Effector CD4-positive, alpha-beta T cell (primary cell): ENCODE measurements at regions not wholly inside any gene's neighbourhood (a gene's known extent, or its start where the extent isn't known, plus 50 kb on each side); places are given as distances from the start of the nearest gene placed in this dataset.
"Not testable (repeated sequence)": the region's sequence is repeated elsewhere in the genome, so short reads cannot be mapped to it uniquely, and the experiment has no call there.

ENCODE experiments used
- DNase-seq: peaks from one replicate; pipeline ENCODE4 v3.0.0-alpha.2; 2020

DNA sequence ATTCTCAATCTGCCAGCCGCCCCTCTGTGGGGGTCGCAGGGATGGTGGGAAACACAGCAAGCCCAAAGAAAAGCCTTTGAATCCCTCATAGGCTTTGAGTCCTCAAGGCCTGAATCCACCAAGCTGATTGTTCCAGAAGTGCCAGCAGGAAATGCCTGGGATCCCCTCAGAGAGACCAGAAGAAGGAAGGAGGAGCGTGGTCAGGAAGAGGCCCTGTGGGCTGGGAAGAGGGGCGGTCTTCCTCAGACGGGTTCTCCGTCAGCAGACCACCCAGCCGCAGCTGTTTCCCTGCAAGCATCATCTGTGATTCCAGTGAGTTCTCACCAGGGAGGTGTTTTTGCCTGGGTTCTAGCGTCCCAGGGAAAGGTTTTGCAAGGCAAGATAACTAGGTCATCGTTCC, 190.0 kb upstream of the KLF6 start:
- DNase-seq = no peak

DNA sequence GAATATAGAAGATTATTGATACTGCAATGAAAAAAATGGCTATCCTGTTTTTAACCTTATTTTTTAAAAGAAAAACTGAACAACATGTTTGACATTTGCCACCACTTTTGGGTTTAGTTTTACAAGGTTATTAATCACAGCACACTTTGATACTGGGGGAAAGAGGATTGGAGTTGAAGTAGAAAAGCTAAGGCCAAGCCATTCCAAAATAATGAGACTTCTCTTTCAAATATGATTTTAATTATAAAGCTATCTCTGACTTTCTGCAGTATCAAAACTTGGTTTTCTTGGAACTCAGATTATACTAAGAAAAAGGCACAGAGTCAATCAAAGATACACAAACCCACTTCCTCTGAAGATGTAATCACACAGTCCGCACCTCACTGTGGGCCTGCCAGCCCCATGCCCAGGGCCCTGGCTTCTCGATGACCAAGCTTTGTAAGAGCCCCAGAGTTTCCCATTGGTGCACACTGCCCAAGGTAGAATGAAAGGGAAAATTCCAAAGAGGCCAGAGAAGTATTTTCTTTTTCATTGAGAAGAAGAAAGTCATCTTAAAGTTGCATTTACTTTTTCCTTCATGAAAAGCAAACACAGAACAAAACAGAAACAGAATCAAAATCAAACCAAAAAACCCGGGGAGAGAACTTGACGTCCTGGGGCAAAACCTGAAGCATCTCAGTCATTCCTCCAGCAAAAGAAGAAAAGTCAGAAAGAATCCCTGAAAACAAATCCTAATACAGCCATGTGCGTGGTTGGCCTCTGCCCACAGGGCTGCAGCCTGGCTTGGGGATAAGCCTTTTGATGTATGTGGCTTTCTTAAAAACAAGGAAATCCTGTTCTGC, 187.7 kb upstream of the KLF6 start:
- DNase-seq = no peak

DNA sequence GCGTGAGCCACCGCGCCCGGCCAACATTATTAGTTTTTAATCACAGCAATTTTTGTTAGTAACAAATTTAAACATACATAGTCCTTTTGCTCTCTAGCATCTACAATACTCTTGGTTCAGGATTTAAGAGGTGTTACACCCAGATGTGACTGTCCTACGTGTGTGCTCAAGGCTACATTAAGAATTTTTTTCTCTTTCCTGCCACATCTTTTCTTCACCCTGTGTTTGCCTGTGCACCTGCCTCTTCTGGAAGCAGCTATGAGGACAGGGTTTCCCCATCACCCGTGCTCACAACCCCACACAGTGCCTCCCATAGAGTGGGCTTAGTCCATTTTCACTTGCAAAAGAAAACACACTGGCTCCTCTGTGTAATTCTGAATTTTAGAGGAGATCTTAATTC, 186.7 kb upstream of the KLF6 start:
- DNase-seq = no peak

DNA sequence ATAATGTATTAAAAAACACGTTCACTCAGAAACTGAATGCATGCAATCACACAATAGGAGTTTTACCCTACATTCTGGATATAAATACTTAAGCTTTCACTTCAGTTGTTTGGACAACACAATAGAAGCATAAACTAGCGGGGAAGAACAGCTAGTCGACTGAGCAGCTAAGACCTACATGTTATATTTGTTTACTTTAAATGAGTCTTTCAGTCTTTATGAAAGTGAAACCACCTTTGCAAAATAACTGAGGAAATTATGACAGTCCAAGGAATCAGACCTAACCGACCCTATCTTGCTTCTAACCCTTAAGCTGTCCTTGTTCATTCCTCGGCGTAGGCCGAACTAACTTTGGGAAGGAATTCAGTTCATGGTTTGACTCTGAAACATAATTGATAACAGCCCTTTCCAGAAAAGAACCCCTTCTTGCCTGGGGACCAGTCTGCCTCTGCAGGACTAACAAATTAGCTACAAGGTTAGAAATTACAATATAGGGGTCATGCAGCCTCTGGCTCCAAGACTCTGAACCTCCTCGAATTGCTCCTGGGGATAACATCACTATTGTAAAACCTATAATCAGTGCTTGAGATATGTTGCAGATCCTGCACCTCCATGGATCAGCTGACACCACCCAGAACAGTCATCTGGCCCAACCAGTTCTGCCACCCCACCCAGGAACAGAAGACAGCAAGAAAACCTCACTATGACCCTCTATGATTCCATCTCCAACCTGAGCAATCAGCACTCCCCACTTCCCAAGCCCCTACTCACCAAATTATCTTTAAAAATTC, 185.1 kb upstream of the KLF6 start:
- no peak for DNase-seq

DNA sequence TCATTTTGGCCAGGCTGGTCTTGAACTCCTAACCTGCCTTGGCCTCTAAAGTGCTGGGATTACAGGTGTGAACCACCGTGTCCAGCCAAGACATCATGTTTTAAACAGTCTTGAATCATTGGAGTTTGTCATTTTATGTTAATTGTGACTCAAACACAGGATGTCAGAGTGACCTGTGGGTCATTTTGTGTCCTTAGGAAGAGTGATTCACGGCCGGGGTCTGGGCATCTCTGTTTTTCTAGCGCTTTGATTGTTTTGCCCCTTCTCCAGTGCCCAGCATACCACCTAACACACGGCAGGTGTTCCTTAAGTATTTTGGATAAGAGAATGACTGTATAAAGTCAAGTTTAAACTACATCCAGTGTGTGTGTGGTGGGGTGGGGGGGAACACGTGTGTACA, 183.7 kb upstream of the KLF6 start:
- DNase-seq = no peak

DNA sequence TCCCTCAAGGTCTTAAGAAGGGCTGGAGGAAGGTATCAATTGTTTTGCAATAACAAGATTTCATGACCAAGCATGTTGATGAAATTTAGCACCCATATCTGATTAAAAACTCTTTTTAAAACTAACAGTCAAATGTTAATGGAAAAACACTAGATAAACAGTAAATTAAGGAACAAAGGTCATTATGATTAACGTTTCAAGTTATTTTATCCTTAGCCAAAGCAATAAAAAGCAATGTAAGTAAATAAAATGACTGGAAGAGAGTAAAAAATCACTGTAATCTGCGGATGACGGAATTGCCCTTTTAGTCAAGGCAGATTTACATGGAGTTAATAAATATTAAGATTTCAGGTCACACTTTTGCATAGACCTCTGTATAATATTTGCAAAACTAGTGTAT, 179.5 kb upstream of the KLF6 start:
- no peak for DNase-seq

DNA sequence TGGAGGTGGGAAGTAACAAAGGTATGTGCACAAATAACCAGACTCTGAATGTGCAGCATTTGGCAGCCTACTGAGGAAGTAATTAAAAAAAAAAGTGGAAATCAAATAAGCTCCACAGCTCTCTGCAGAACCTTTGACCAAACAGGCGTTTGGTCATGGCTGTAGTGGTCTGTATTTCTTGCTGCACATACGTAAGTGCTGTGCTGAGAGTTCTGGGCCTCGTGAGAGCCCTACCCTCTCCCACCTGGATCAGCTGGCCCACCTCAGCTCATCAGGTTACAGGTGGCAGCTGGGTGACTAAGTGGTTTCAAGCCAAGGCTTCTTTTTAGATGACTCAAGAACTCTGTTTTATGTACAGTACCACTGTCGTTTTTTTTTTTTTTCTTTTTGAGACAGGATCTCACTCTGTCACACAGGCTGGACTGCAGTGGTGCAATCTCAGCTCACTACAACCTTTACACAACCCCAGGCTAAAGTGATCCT, 178.2 kb upstream of the KLF6 start:
- DNase-seq = no peak

DNA sequence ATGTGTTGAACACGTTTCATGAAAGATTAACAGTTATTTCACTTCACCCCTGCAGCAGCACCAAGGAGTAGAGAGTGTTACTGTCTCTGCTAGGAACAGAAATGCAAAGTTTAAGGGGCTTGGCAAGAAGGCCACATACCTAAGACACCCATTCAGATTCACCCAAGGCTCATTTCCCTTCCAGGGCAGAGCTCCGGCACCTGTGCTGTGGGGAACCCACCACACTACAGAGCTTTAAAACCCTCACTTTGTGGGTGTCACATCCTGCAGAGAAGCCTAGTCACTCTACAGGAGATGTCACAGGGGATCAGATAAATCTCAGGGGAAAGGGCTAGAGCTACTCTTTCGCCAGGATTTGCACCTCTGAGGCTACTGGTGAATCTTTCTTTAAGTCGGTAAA, 176.1 kb upstream of the KLF6 start:
- DNase-seq = peak; percentile 44

DNA sequence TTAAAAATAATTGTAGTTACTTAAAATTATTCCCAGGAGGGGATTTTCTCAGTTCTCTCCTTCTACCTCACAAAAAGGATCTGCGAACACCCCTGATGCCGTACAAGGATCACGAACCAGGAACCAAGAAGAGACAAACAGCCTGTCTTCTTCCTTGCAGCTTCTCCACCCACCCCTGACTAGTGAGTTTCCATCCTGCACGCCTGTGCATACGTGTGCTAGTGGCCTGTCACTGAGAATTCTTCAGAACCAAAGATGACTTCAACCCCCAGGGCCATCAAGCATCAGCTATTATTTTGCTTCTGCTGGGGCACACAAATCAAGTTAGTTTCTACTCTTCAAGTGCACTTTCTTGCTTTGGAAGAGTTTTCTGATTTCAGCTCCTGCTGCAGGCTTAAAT, 175.5 kb upstream of the KLF6 start:
- DNase-seq = no peak

DNA sequence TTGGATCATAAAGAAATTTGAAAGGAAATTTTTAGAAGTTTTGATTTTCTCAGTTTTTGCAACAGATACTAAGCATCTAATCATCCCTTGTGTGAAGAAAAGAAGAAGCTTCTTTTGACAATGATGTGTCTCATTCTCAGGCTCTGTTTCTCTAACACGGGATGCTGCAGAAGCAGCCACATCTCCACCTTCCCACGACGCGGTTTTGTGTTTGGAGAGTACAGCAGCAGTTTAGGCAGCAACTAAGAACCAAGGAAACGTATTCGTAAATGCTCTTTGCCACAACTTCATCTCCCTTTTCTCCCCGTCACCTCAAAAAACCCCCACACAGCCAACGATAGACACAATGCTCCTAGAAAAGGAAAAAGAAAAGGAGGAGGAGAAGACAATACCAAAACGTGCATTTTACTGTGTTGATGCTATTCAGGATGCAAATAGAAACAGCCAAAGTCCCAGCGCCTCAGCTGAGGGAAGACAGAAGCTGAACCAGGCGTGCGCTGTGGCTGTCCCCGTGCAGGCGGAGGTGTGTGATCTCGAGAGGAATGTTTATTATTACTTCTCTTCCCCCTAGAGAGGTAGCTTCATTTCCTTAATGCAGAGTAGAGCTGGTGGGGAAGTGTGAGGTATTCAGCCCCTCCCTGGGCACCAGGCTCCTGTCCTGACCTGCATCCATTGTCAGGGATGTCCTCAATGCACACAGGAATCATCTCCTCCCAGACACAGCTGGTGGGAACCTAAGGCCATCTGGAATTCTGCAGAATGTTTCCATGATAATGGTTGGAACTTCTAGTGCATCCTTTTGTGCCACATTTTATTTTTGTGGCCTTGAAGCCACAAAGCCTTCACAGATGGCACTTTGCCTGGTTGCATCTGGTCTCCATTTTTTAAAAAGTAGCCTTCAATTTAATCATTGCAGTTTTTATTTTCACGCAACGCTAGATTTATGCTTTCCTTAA, 174.6 kb upstream of the KLF6 start:
- no peak for DNase-seq

DNA sequence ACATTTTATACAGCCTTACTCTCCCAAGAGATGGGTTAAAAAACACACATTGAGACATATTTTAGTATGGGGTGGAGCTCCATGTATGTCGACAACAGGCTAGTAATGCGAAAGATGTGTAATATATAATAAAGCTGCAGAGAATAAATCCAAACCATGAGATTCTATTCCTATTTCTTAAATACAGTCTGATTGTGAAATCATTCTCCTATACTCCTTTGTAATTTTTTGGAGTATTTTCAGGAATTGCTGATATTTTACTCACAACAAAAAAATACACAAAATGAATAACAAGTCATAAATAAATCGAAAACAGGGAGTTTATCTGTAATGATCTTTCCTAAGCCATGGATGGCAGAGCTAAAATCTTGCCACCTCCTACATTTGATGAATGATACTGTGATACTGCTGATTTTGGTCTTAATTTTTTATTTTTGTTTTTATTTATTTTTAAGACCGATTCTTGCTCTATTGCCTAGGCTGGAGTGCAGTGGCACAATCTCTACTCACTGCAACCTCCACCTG, 173.5 kb upstream of the KLF6 start:
- DNase-seq = no peak

DNA sequence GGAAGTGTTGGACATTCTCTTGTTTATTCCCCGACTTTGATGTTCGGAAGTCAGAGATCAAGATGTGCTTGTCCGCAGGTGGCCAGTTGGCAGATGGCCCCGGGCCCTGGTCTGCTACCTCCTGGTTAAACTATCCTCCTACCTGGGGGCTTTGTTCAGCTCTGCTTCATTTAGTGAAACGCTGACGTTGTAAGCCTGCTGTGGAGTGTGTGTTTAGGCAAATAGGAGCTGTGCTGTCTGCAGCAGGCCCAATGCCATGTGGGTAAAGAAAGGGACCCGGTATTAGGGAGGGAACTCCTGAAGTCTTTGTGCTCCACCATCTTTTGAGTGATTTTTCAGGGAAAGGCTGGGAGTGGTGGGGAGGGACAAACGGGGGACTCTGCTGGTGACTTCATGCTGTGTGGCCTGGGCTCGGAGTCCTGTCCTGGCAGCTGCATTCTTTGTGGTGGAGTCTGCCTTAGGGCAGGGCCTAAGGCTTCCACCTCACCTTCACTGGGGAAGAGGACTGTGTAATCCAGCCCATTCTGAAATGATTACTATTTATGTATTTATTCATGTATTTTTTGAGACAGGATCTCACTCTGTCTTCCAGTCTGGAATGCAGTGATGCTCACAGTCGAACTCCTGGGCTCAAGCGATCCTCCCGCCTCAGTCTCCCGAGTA, 171.1 kb upstream of the KLF6 start:
- DNase-seq = no peak

DNA sequence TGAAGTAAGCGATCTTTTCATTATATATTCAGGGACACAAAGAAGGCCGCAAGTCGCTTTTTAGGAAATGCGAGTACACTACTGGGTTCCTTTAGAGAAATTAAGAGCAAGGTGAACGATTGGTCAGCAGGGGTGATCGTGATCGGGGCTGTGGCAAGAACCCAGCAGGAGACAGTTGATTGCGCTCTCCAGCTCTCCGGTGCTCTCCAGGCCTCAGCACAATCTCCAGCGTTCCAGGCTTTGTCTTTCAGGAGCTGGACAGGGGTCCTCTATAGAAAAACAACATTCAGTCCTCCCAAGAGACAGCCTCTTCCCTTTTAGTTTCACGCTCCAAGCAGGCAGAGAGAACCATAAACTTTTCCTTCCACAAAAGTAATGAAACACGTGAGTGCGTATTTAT, 170.5 kb upstream of the KLF6 start:
- DNase-seq = no peak

DNA sequence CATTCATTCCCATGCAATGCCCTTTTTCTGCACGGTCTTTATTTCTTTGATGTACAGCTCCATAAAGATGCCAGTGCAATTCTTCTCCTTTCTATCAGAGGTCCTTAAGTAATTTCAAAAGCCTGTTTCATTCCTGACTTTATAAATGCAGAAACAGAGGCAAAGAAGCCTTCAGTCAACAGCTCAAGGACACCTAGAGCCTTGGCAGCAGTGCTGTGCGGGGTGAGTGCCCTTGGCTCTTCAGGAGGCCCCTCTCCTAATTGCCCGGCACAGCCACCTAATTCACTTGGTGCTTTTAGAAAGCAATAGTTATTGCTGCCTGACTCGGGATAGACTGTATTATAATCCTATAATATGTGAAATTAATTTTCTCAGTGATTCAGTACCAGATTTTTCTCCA, 169.6 kb upstream of the KLF6 start:
- no peak for DNase-seq

DNA sequence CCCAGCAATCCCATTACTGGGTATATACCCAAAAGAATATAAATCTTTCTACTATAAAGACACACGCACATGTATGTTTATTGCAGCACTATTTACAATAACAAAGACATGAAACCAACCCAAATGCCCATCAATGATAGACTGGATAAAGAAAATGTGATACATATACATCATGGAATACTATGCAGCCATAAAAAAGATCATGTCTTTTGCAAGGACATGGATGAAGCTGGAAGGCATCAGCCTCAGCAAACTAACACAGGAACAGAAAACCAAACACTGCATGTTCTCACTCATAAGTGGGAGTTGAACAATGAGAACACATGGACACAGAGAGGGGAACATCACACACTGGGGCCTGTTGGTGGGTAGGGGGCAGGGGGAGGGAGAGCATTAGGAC, 169.0 kb upstream of the KLF6 start:
- DNase-seq = not testable (repeated sequence)

DNA sequence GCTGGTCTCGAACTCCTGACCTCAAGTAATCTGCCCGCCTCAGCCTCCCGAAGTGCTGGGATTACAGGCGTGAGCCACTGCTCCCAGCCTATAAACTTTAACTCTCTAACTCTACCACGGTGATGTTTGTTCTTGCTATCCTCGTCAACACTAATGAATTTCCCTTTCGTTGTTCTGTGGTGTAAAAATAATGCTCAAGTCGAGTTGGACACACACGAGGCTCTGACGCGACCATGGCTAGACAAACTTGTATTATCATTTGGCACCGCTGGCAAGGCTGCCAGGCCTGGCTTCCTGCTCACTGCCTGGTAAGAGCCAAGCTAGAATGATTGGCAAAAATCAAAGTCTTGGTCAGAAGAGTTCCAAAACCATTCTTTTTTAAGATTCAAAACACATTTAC, 167.0 kb upstream of the KLF6 start:
- no peak for DNase-seq

DNA sequence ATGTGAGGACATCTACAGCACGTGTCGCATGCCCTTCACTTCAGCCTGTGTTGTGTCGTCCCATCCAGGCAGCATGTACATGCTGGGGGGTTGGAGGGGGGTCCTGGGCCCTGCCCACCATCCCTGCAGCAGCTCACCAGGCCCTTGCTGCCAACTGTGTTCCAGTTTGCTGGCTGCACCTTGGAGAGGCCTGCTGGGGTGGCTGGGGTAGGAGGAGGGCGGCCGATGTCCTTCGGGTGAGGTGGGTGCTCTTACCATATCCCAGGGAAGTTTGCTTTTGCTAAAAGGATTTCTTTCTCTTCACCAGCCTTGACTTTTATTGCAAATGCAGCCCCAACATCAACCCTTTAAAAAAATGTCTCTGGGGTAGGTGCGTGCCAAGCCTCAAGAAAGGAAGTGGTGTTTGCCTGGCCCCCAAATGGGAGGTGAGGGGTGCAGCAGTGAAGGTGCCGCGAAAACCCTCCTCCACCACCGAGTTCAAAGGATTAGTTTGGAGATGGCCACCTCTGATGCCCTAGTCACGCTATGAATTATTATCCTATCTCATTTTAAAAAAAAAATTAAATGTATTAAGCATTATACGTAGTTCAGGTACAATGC, 165.8 kb upstream of the KLF6 start:
- no peak for DNase-seq

DNA sequence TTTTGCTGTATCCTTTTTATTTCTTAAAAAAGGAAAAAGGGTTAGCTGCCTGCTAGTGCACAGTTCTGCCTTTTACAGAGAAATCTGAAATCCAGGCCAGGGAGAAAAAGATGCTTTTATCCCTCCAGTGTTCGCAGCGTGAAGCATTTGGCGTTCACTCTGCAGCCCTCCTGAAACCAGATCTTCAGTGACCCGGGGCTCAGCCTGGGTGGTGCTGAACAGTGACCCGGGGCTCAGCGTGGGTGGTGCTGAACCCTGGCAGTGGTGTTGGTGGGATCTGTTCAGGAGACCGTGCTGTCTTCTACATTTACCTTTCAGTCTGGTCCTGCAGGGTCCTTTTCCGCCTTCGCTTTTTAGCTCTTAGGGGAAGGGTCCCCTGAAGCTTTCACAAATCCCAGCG, 164.7 kb upstream of the KLF6 start:
- no peak for DNase-seq

DNA sequence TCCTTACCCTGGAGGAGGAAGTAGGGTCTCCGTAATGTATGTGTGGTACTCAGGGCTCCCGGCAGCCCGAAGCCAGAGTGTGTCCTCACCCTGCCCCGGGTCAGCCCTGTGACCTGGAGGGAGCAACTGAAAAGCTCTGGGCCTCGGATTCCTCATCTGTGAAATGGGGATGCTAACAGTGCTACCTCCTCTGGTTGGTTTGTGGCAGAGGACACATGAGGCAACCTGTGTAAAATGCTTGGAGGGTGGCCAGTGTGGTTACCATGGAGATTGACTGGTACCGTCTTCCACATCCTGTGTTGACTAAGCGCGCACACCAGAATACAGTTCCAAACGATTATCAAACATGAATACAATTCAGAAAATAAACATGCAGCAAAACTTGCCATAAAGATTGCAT, 163.8 kb upstream of the KLF6 start:
- peak; percentile 68 for DNase-seq

DNA sequence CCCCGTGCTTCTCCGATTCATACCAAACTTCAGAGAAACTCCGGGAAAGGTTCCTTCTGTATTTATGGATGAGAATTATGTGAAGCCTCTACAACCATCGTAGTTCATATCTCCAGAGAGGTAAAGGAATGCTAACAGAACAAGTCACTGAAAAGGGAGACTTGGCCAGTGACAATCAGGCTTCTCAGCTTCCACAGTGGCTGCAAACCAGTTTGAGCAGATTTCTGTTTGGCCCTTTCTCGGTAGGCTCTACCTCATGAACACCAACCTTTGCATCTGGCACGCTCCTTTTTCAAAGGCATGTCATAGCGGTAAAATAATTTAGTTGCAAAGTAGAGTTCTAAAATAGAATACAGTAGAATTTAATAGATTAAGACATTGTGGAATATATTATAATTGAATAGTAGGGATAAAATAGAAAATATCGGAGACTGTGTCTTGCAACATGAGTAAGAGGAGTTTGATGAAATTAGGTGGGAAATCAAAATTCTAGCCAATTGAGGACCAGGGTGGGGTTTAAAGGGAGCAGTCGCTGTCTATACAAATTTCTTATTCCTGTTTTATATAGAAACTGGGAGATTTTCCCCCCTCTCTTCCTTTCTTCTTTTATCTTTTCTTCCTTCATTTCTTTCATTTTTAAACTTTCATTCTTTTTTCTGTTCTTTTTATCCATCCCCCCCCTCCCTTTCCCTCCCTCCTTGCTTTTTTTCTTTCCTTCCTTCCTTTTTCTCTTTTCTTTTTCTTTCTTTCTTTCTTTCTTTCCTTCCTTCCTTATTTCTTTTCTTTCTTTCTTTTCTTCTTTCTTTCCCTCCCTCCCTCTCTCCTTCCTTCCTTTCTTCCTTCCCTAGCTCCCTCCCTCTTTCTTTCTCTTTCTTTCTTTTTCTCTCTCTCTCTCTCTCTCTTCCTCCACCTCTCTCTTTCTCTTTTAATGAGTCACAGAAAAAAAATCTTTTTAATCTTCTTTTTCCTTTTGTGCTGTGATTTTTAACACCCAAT, 161.5 kb upstream of the KLF6 start:
- no peak for DNase-seq
